AG10803 (cell line): ENCODE measurements at regions not wholly inside any gene's neighbourhood (a gene's known extent, or its start where the extent isn't known, plus 50 kb on each side); places are given as distances from the start of the nearest gene placed in this dataset.

ENCODE experiments used
- DNase-seq: peaks from one replicate; pipeline ENCODE4 v3.0.0; 2010; ENCODE audit warnings: low read depth
- H3K4me3 ChIP-seq: 2 replicates; pipeline ENCODE4 v1.5.1; 2011; ENCODE audit warnings: mild to moderate bottlenecking, low read length, control low read depth
- CTCF ChIP-seq: conservative IDR thresholded peaks from 2 replicates; pipeline ENCODE4 v1.5.1; 2011; ENCODE audit warnings: mild to moderate bottlenecking, low read length, control low read depth, inconsistent platforms

DNA sequence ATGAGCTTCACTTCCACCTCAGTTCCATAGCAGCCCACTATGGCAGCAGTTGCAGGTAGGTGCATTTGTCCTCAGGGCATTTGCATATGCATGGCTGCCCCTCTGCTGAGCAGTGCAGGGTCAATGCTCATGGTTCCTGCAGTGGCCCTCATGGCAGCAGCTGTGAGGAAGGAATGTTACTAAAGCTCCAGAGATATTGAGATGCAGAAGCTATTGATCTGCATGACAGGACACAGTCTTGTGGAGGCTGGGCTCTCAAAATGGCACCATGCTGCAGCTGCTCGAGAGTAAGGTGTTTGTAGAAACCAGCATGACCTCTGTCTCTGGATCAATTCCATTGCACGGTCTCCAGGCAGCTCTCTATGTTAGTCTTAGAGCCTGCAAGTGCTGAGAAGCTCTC is 179.2 kb upstream of the PCDH18 start:
- no peak for TF ChIP-seq CTCF
- no peak overlapping the region for H3K4me3 ChIP-seq
- no peak for DNase-seq

DNA sequence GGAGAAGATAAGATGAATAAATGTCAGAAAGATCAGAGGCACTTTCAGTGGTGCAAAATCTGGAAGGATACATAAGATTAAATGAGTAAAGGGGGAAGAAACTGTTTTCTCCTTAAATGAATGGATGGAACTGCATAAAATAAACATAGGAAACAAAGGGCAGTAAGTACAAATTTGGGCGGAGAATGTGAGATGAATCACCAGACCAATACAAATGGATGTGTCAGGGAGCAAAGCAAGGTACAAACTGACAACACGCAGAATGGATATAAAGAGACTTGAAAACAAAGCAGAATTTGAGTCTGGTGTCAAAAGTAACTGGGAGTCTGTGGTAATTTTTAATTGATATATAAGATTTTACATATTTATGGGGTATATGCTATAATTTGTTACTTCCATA is 175.3 kb upstream of the PCDH18 start:
- TF ChIP-seq CTCF: no peak
- no peak overlapping the region for H3K4me3 ChIP-seq
- DNase-seq: no peak

- TF ChIP-seq CTCF: no peak
- H3K4me3 ChIP-seq: no peak overlapping the region
- DNase-seq: no peak
These were observed 174.9 kb upstream of the PCDH18 start for GRCh38 chr4:137707102-137707620.

- no peak for TF ChIP-seq CTCF
- no peak overlapping the region for H3K4me3 ChIP-seq
- peak; percentile 83 for DNase-seq
These were observed 173.0 kb upstream of the PCDH18 start for GRCh38 chr4:137705171-137705783.

DNA sequence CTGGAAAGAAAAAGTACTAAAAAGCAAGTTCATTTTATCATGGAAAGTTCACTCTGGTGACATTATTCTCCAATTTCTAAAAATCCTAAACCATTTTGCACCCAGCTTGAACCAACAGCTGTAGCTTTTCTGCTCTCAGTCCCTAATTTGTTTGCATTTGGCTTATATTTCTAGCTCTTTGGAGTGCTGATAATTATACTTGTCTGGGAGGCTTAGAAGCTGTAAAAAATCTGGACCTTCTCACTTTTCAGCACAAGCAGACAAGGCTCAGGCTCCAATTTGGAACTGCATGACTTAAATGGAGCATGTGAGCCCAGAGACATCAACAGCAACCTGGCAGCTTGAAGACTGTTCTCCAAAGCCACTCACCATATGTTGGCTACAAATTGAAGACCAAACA is 170.9 kb upstream of the PCDH18 start:
- TF ChIP-seq CTCF: no peak
- no peak for DNase-seq
- no peak overlapping the region for H3K4me3 ChIP-seq

GRCh38 chr4:137702512-137702911 is 170.2 kb upstream of the PCDH18 start:
- no peak for TF ChIP-seq CTCF
- no peak for DNase-seq
- no peak overlapping the region for H3K4me3 ChIP-seq

GRCh38 chr4:137701401-137701800 is 169.1 kb upstream of the PCDH18 start:
- no peak overlapping the region for H3K4me3 ChIP-seq
- DNase-seq: no peak
- no peak for TF ChIP-seq CTCF
